SJCRH30 (cell line): ENCODE measurements at regions not wholly inside any gene's neighbourhood (a gene's known extent, or its start where the extent isn't known, plus 50 kb on each side); places are given as distances from the start of the nearest gene placed in this dataset.

ENCODE experiments used
- DNase-seq, 2 experiments: peaks; one replicate each; pipeline ENCODE4 v3.0.0-alpha.2; 2015 to 2020
- H3K27ac ChIP-seq: fragments of 250-450 bp; sonication (Bioruptor Pico); 2 replicates; pipeline ENCODE4 v1.5.1; 2020; ENCODE audit warnings: mild to moderate bottlenecking, moderate library complexity
- H3K27me3 ChIP-seq: fragments of 250-450 bp; sonication (Bioruptor Pico); 2 replicates; pipeline ENCODE4 v1.5.1; 2020; ENCODE audit warnings: mild to moderate bottlenecking, moderate library complexity
- H3K36me3 ChIP-seq: fragments of 250-450 bp; sonication (Bioruptor Pico); 2 replicates; pipeline ENCODE4 v1.5.1; 2020; ENCODE audit warnings: mild to moderate bottlenecking, moderate library complexity
- H3K4me1 ChIP-seq: fragments of 250-450 bp; sonication (Bioruptor Pico); 2 replicates; pipeline ENCODE4 v1.5.1; 2020; ENCODE audit warnings: mild to moderate bottlenecking, moderate library complexity
- H3K4me3 ChIP-seq: fragments of 250-450 bp; sonication (Bioruptor Pico); 2 replicates; pipeline ENCODE4 v1.5.1; 2020; ENCODE audit warnings: mild to moderate bottlenecking, moderate library complexity
- H3K9me3 ChIP-seq: fragments of 250-450 bp; sonication (Bioruptor Pico); replicated peaks from 2 replicates; pipeline ENCODE4 v1.5.1; 2020; ENCODE audit warnings: mild to moderate bottlenecking, moderate library complexity

DNA sequence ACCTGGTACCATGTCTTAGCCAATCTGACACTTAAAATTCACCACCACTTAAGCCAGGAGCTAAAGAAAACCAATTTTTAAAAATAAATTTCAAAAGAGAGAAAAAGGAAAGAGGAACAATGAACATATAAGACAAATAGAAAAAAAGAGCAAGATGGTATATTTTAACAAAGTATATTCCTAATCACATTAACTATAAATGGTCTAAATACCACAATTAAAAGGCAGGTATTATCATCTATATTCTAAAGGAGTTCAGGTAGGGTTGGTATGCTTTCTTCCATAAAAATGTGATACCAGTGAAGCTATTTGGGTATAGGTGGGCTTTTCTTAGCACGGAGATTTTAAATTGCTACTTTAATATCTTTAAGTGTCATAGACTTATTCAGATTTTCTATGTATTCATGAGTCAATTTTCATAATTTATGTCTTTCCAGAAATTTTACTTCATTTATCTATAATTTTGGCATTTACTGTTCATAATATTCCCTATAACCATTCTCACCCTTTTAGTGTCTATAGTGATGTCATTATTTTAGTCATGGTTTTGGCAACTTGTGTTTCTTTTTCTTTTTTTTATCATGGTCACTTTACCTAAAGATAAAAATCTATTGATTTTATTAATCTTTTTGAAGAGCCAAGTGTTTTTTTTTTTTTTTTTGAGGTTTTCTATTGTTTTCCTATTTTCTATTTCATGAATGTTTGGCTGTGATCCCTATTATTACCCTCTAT, 56.5 kb upstream of the IGLL5 start:
- no peak for DNase-seq
- no peak overlapping the region for H3K4me3 ChIP-seq
- H3K9me3 ChIP-seq = peaks cover 10% of the 10 kb centered on the region
- no peaks in the 10 kb centered on the region for H3K27me3 ChIP-seq
- H3K4me1 ChIP-seq = peaks cover 6% of the 10 kb centered on the region
- no peaks in the 10 kb centered on the region for H3K36me3 ChIP-seq
- no peak overlapping the region for H3K27ac ChIP-seq

DNA sequence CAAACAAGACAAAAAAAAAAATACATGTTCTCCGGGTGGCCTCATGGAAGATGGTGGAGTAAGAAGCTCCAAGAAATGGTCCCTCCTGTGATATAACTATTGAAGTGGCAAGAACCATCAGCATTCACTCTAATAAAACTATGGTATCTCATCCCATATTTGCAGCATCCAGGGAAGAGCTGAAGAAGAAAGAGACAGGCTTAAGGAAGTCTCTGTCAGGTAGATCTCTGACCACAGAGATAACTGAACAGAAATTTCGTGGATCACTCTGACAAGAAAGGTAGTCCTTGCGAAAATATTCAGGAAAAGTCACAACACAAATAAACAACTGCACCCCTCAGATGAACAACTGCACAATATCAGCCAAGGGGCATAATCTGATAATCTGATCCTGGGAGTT, 54.6 kb upstream of the IGLL5 start:
- no peak overlapping the region for H3K27ac ChIP-seq
- no peak overlapping the region for H3K4me3 ChIP-seq
- H3K36me3 ChIP-seq = no peaks in the 10 kb centered on the region
- DNase-seq = no peak
- H3K27me3 ChIP-seq = no peaks in the 10 kb centered on the region
- no peaks in the 10 kb centered on the region for H3K4me1 ChIP-seq
- peaks cover 10% of the 10 kb centered on the region for H3K9me3 ChIP-seq

DNA sequence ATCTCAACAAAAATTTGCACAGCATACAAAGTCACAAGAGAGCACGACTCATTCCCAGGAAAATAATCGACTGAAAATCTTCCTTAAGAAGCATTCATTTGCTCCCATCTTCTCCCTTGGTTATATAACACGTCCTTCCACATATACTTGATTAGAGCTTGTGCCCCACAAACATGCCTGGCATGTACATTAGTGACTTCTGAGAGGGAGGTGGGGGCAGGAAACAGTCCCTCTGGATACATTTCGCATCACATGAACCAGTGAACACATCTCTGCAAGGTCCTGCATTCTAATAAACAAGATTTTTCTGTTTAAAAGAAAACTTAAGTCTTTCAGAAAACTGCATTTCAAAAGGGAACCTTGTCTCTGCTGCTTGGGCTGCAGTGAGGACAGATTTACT, 54.1 kb upstream of the IGLL5 start:
- no peaks in the 10 kb centered on the region for H3K4me1 ChIP-seq
- H3K9me3 ChIP-seq = peaks cover 10% of the 10 kb centered on the region
- no peak overlapping the region for H3K27ac ChIP-seq
- H3K36me3 ChIP-seq = no peaks in the 10 kb centered on the region
- DNase-seq = no peak
- no peaks in the 10 kb centered on the region for H3K27me3 ChIP-seq
- H3K4me3 ChIP-seq = no peak overlapping the region

DNA sequence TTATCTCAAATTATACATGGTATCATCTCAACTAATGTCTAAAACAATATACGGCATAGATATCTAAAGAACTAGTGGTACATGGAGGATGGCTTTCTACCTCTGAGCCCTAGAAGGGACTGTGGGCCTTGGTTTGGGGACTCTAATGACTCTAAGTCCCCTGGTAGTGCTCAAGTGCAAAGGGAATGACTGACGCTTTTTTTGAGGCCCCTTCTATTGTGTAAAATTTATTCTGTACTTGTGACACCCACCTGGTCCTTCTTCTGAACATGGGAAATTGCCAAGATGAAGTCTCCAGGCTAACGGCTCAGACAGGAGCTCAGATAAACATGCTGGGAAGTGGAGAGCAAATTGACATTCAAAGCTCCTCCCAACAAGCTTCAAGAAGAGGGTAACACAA, 53.4 kb upstream of the IGLL5 start:
- Histone ChIP-seq H3K36me3 (no peaks in the 10 kb centered on the region), H3K27ac (no peak overlapping the region), H3K4me1 (no peaks in the 10 kb centered on the region), H3K9me3 (peaks cover 10% of the 10 kb centered on the region), H3K27me3 (no peaks in the 10 kb centered on the region), H3K4me3 (no peak overlapping the region)
- DNase-seq = no peak

DNA sequence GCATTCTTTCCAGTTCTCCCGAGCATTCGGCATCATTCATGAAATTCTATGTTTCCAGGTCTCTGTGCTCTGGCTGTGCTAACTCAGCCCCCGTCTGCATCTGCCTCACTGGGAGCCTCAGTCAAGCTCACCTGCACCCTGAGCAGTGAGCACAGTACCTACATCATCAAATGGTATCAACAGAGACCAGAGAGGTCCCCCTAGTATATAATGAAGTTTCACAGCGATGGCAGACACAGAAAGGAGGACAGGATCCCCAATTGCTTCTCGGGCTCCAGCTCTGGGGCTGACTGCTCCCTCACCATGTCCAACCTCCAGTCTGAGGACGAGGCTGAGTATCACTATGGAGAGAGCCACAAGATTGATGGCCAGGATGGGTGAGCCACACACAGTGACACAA, 52.8 kb upstream of the IGLL5 start:
- no peaks in the 10 kb centered on the region for H3K27me3 ChIP-seq
- no peaks in the 10 kb centered on the region for H3K4me1 ChIP-seq
- no peak for DNase-seq
- H3K4me3 ChIP-seq = no peak overlapping the region
- peaks cover 10% of the 10 kb centered on the region for H3K9me3 ChIP-seq
- H3K36me3 ChIP-seq = no peaks in the 10 kb centered on the region
- H3K27ac ChIP-seq = no peak overlapping the region

DNA sequence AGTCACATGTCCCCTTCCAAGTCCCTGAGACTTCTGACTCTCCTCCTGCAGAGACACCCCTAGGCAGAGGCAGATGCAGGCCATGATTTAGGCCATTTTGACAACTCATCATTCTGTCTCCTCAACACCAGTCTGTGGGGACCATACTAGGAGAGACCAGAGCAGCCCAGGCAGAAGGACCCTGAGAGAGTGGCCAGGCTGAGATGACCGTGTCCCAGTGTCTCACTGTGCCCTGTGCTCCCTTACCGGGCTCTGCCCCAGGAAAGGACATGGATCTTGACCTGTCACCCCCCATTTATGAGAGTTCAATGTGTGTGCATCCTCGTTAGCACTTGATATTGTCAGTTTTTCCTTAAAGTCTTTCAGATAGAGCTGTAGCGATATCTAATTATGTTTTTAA, 52.4 kb upstream of the IGLL5 start:
- no peak overlapping the region for H3K4me3 ChIP-seq
- H3K27ac ChIP-seq = no peak overlapping the region
- no peaks in the 10 kb centered on the region for H3K36me3 ChIP-seq
- H3K27me3 ChIP-seq = no peaks in the 10 kb centered on the region
- peaks cover 10% of the 10 kb centered on the region; the same call in 1 of the 2 replicates for H3K9me3 ChIP-seq
- no peak for DNase-seq
- no peaks in the 10 kb centered on the region for H3K4me1 ChIP-seq

DNA sequence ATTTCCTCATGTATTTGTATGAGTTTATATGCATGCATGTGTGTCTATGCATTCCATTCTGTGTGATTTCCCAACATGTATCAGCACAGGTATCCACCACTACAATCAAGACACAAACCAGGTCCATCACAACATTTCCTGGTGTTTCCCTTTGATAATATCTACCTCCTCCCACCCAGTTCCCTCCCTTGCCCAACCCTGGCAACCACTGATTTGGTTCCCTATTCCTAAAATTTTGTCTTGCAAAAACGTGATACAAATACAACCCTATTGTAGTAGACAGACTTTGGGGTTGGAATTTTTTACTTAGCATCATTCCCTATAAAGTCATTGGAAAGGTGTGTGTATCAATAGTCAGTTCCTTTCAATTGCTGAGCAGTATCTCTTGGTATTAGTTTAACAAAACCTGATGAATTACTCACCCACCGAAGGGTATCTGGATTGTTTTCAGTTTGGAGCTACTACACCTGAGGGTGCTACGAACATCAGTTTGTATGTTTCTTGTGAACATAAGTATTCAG, 51.8 kb upstream of the IGLL5 start:
- Histone ChIP-seq H3K27ac (no peak overlapping the region), H3K27me3 (no peaks in the 10 kb centered on the region), H3K9me3 (peaks cover 7% of the 10 kb centered on the region; the same call in 1 of the 2 replicates), H3K36me3 (no peaks in the 10 kb centered on the region), H3K4me3 (no peak overlapping the region), H3K4me1 (no peaks in the 10 kb centered on the region)
- DNase-seq = no peak

DNA sequence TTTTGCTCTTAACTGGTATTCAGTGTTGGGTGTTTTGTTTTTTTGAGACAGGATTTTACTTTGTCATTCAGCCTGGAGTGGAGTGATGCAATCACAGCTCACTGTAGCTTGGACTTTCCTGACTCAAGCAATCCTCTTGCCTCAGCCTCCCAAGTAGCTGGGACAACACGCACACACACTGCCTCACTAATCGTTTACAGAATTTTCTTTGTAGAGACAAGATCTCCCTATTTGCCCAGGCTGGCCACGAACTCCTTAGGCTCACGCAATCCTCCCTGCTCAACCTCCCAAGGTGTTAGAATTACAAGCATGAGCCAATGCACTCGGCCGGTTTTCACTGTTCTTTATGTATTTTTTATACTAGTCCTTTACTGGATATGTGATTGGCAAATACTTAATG, 51.0 kb upstream of the IGLL5 start:
- H3K36me3 ChIP-seq = no peaks in the 10 kb centered on the region
- no peaks in the 10 kb centered on the region for H3K27me3 ChIP-seq
- no peak for DNase-seq
- H3K4me3 ChIP-seq = no peak overlapping the region
- H3K27ac ChIP-seq = no peak overlapping the region
- H3K9me3 ChIP-seq = 0 out of 2 replicates have a peak, but pooled peaks cover 3% of the 10 kb centered on the region
- H3K4me1 ChIP-seq = no peaks in the 10 kb centered on the region
